Stimulated activated CD4-positive, alpha-beta T cell treated with anti-CD3 and anti-CD28 coated beads, Interleukin-2, amount 100 ng/mL, for 4 hours (primary cell): ENCODE measurements at regions not wholly inside any gene's neighbourhood (a gene's known extent, or its start where the extent isn't known, plus 50 kb on each side); places are given as distances from the start of the nearest gene placed in this dataset.
"Not testable (repeated sequence)": the region's sequence is repeated elsewhere in the genome, so short reads cannot be mapped to it uniquely, and the experiment has no call there.

Experiments used
- DNase-seq: peaks from one replicate; pipeline ENCODE4 v3.0.0-alpha.2; 2020; ENCODE audit warnings: low read depth

GRCh38 chr15:20346082-20346805 lies 195.4 kb downstream of the GOLGA6L6 start:
- DNase-seq = no peak

- no peak for DNase-seq
Measured at GRCh38 chr15:20345401-20345958, 196.1 kb downstream of the GOLGA6L6 start.

GRCh38 chr15:20344601-20345400 lies 196.8 kb downstream of the GOLGA6L6 start:
- DNase-seq = no peak

- not testable (repeated sequence) for DNase-seq
Measured at GRCh38 chr15:20343395-20344211, 198.0 kb downstream of the GOLGA6L6 start.

GRCh38 chr15:20342601-20343394 lies 198.8 kb downstream of the GOLGA6L6 start:
- DNase-seq = not testable (repeated sequence)

- DNase-seq = no peak
Measured at GRCh38 chr15:20341901-20342600, 199.5 kb downstream of the GOLGA6L6 start.

- no peak for DNase-seq
Measured at GRCh38 chr15:20340931-20341661, 200.5 kb downstream of the GOLGA6L6 start.

- DNase-seq = no peak
Measured at GRCh38 chr15:20340331-20340811, 201.2 kb downstream of the GOLGA6L6 start.

- not testable (repeated sequence) for DNase-seq
Measured at GRCh38 chr15:20339086-20339791, 202.4 kb downstream of the GOLGA6L6 start.

GRCh38 chr15:20338671-20339070 lies 202.9 kb downstream of the GOLGA6L6 start:
- DNase-seq = not testable (repeated sequence)

GRCh38 chr15:20337238-20337637 lies 204.4 kb downstream of the GOLGA6L6 start:
- not testable (repeated sequence) for DNase-seq

- DNase-seq = not testable (repeated sequence)
Measured at GRCh38 chr15:20334451-20334850, 207.1 kb downstream of the GOLGA6L6 start.

- not testable (repeated sequence) for DNase-seq
Measured at GRCh38 chr15:20325751-20326150, 215.8 kb downstream of the GOLGA6L6 start.

- DNase-seq = not testable (repeated sequence)
Measured at GRCh38 chr15:20317132-20317531, 224.5 kb downstream of the GOLGA6L6 start.

- DNase-seq = not testable (repeated sequence)
Measured at GRCh38 chr15:20311014-20311680, 230.5 kb downstream of the GOLGA6L6 start.

GRCh38 chr15:20310603-20311002 lies 231.0 kb downstream of the GOLGA6L6 start:
- no peak for DNase-seq

- DNase-seq = not testable (repeated sequence)
Measured at GRCh38 chr15:20309966-20310365, 231.6 kb downstream of the GOLGA6L6 start.

- not testable (repeated sequence) for DNase-seq
Measured at GRCh38 chr15:20309395-20309794, 232.2 kb downstream of the GOLGA6L6 start.
